Body of pancreas (tissue), 4 donors: ENCODE measurements at regions not wholly inside any gene's neighbourhood (a gene's known extent, or its start where the extent isn't known, plus 50 kb on each side); places are given as distances from the start of the nearest gene placed in this dataset.

Experiments used
- CTCF ChIP-seq, 7 experiments: fragments of 450-650 bp in 4 of 7; fragments of 200-600 bp in 3 of 7; sonication (generic) in 3 of 7; IDR thresholded peaks; one replicate each; pipeline ENCODE4 v1.5.1; 2016 to 2019; ENCODE audit warnings: antibody characterized with exemption in 7 of 7
- POLR2A ChIP-seq, 3 donors: fragments of 450-650 bp; IDR thresholded peaks; one replicate each; pipeline ENCODE4 v1.6.1; 2016; ENCODE audit warnings: antibody characterized with exemption in 3 of 3, mild to moderate bottlenecking in 2 of 3

GRCh38 chr4:13921805-13922204 lies 294.3 kb upstream of the BOD1L1 start:
- TF ChIP-seq CTCF (IDR thresholded peaks at IDR 0.05) (no peak), POLR2A (IDR thresholded peaks at IDR 0.05) (no peak)
